HCT116 (cell line): ENCODE measurements at regions not wholly inside any gene's neighbourhood (a gene's known extent, or its start where the extent isn't known, plus 50 kb on each side); places are given as distances from the start of the nearest gene placed in this dataset.

ENCODE experiments used
- ATAC-seq: fragments of 200-7000 bp; cut with Tn5 transposase; 2 replicates; pipeline ENCODE4 v1.9.1; 2020; ENCODE audit warnings: mild to moderate bottlenecking, moderate library complexity
- BruUV-seq: library from RNA; stranded (reverse); fragments of 400-500 nt; replicated peaks from 2 replicates; lab custom pipeline; 2021; lab: Mats Ljungman, UMichigan
- CTCF ChIA-PET: fragments of 300-600 bp; sonication (Branson Sonifier 250); formaldehyde crosslinking; loops from one replicate; lab custom pipeline; 2021; ENCODE audit warnings: antibody characterized with exemption; lab: Charles Lee
- POLR2A ChIA-PET: fragments of 300-600, 350-600 bp; sonication (Branson Sonifier 250); formaldehyde crosslinking; loops from one replicate; lab custom pipeline; 2021; ENCODE audit warnings: antibody characterized with exemption; lab: Charles Lee
- RAD21 ChIA-PET, 2 experiments: fragments of 300-600 bp; sonication (Branson Sonifier 250); formaldehyde crosslinking; loops; one replicate each; lab custom pipeline; 2023; ENCODE audit warnings: low total read pairs in 2 of 2; ENCODE audit not compliant: uncharacterized antibody in 2 of 2, unreplicated experiment in 2 of 2, low non-redundant PET in 1 of 2; lab: Charles Lee
- DNase-seq: peaks from one replicate; pipeline ENCODE4 v3.0.0-alpha.2; 2010; ENCODE audit warnings: low read depth, low spot score
- H2AFZ ChIP-seq: fragments of 200-600 bp; shearing (Covaris generic), sonication (generic); 2 replicates; pipeline ENCODE4 v1.6.1; 2017; ENCODE audit warnings: low read depth, mixed run types, mixed read lengths, antibody characterized with exemption, low read length; ENCODE audit not compliant: poor library complexity, severe bottlenecking
- H3K27ac ChIP-seq: 2 replicates; pipeline ENCODE4 v1.5.1; 2012; ENCODE audit warnings: low read depth, low read length
- H3K27me3 ChIP-seq: fragments of 200-600 bp; sonication (generic); 2 replicates; pipeline ENCODE4 v1.6.1; 2016; ENCODE audit warnings: mixed run types, low read length, mixed read lengths; ENCODE audit not compliant: insufficient read depth
- H3K36me3 ChIP-seq, 2 experiments: fragments of 200-500 bp in 1 of 2; fragments of 200-600 bp in 1 of 2; sonication (Bioruptor generic) in 1 of 2; sonication (generic) in 1 of 2; 2 replicates each; pipeline versions ENCODE4 v1.5.1 to v1.6.1; 2014 to 2016; ENCODE audit warnings: low read length in 2 of 2, inconsistent platforms in 1 of 2, mixed read lengths in 1 of 2, mixed run types in 1 of 2; ENCODE audit not compliant: insufficient read depth in 2 of 2, control insufficient read depth in 1 of 2
- H3K4me1 ChIP-seq, 2 experiments: fragments of 200-600 bp in 1 of 2; sonication (generic) in 1 of 2; 2 replicates each; pipeline versions ENCODE4 v1.5.1 to v1.6.1; 2012 to 2017; ENCODE audit warnings: low read length in 2 of 2, inconsistent platforms in 1 of 2, mild to moderate bottlenecking in 1 of 2, mixed read lengths in 1 of 2, mixed run types in 1 of 2, moderate library complexity in 1 of 2; ENCODE audit not compliant: insufficient read depth in 2 of 2, control insufficient read depth in 1 of 2
- H3K4me2 ChIP-seq: fragments of 200-600 bp; sonication (generic); 2 replicates; pipeline ENCODE4 v1.6.1; 2017; ENCODE audit warnings: mixed run types, low read length, mixed read lengths
- H3K4me3 ChIP-seq, 2 experiments: fragments of 200-600 bp in 1 of 2; sonication (generic) in 1 of 2; replicated peaks in 1 of 2; 2 replicates each; pipeline ENCODE4 v1.5.1; 2011 to 2016; ENCODE audit warnings: low read length in 2 of 2, control low read depth in 1 of 2, low read depth in 1 of 2, mild to moderate bottlenecking in 1 of 2, mixed read lengths in 1 of 2, mixed run types in 1 of 2
- H3K79me2 ChIP-seq: fragments of 200-600 bp; sonication (generic); 2 replicates; pipeline ENCODE4 v1.6.1; 2017; ENCODE audit warnings: mild to moderate bottlenecking, mixed run types, low read length, moderate library complexity, mixed read lengths; ENCODE audit not compliant: insufficient read depth
- H3K9ac ChIP-seq: fragments of 200-600 bp; sonication (generic); 2 replicates; pipeline ENCODE4 v1.6.1; 2016; ENCODE audit warnings: low read length, mixed read lengths
- H3K9me2 ChIP-seq: fragments of 200-600 bp; sonication (generic), shearing (Covaris generic); 2 replicates; pipeline ENCODE4 v1.6.1; 2017; ENCODE audit warnings: mixed run types, mild to moderate bottlenecking, moderate library complexity; ENCODE audit not compliant: insufficient read depth
- H3K9me3 ChIP-seq, 2 experiments: fragments of 200-500 bp in 1 of 2; fragments of 200-600 bp in 1 of 2; sonication (Bioruptor generic) in 1 of 2; sonication (generic) in 1 of 2; 2 replicates each; pipeline ENCODE4 v1.6.1; 2014 to 2017; ENCODE audit warnings: low read length in 2 of 2, mixed read lengths in 2 of 2, inconsistent platforms in 1 of 2, low read depth in 1 of 2, mild to moderate bottlenecking in 1 of 2, mixed run types in 1 of 2, moderate library complexity in 1 of 2; ENCODE audit not compliant: control insufficient read depth in 1 of 2, insufficient read depth in 1 of 2
- H4K20me1 ChIP-seq: fragments of 200-600 bp; sonication (generic), shearing (Covaris generic); 2 replicates; pipeline ENCODE4 v1.6.1; 2017; ENCODE audit warnings: mixed run types, mild to moderate bottlenecking, moderate library complexity; ENCODE audit not compliant: insufficient read depth
- CBX3 ChIP-seq: IDR thresholded peaks from 2 replicates; pipeline ENCODE4 v1.6.1; 2012; ENCODE audit warnings: low read depth
- CEBPB ChIP-seq: IDR thresholded peaks from 2 replicates; pipeline ENCODE4 v1.6.1; 2012; ENCODE audit warnings: low read depth
- EGR1 ChIP-seq: IDR thresholded peaks from 2 replicates; pipeline ENCODE4 v1.6.1; 2012; ENCODE audit warnings: low read depth
- ELF1 ChIP-seq: IDR thresholded peaks from 2 replicates; pipeline ENCODE4 v1.6.1; 2012; ENCODE audit warnings: low read depth, borderline replicate concordance
- EZH2 ChIP-seq: fragments of 200-600 bp; sonication (generic); IDR thresholded peaks from 2 replicates; pipeline ENCODE4 v1.6.1; 2017; ENCODE audit warnings: antibody characterized with exemption, mixed run types
- EZH2phosphoT487 ChIP-seq: fragments of 200-600 bp; IDR thresholded peaks from 2 replicates; pipeline ENCODE4 v1.6.1; 2018; ENCODE audit warnings: antibody characterized with exemption, borderline replicate concordance
- POLR2A ChIP-seq: IDR thresholded peaks from 2 replicates; pipeline ENCODE4 v1.7.0; 2011; ENCODE audit warnings: borderline replicate concordance; ENCODE audit not compliant: insufficient read depth, insufficient read length; ENCODE audit errors: extremely low read depth
- POLR2AphosphoS5 ChIP-seq: IDR thresholded peaks from 2 replicates; pipeline ENCODE4 v1.6.1; 2011; ENCODE audit warnings: mild to moderate bottlenecking, low read depth, low read length, moderate library complexity
- RAD21 ChIP-seq: IDR thresholded peaks from 2 replicates; pipeline ENCODE4 v1.6.1; 2012; ENCODE audit warnings: low read depth, mild to moderate bottlenecking
- SIN3A ChIP-seq: IDR thresholded peaks from 2 replicates; pipeline ENCODE4 v1.6.1; 2012; ENCODE audit warnings: low read depth
- SP1 ChIP-seq: IDR thresholded peaks from 2 replicates; pipeline ENCODE4 v1.6.1; 2012; ENCODE audit warnings: low read depth
- SRF ChIP-seq: IDR thresholded peaks from 2 replicates; pipeline ENCODE4 v1.6.1; 2012; ENCODE audit warnings: low read depth
- TCF7L2 ChIP-seq: IDR thresholded peaks from 2 replicates; pipeline ENCODE4 v1.7.0; 2011; ENCODE audit warnings: borderline replicate concordance, inconsistent platforms; ENCODE audit not compliant: insufficient read depth, insufficient read length; ENCODE audit errors: extremely low read depth
- YY1 ChIP-seq: IDR thresholded peaks from 2 replicates; pipeline ENCODE4 v1.6.1; 2011; ENCODE audit warnings: low read length, low read depth, moderate library complexity, mild to moderate bottlenecking; ENCODE audit not compliant: insufficient replicate concordance; ENCODE audit errors: extremely low read depth
- ZFX ChIP-seq: fragments of 450-650 bp; IDR thresholded peaks from 2 replicates; pipeline ENCODE4 v1.6.1; 2017
- ZNF274 ChIP-seq: fragments of 200-500 bp; sonication (Bioruptor generic); IDR thresholded peaks from 2 replicates; pipeline ENCODE4 v1.6.1; 2014; ENCODE audit warnings: mild to moderate bottlenecking, low read depth, low read length, inconsistent platforms
- intact Hi-C: fragments of 100-400 bp; cut with micrococcal nuclease; formaldehyde crosslinking; loops from 2 replicates; pipeline ENCODE4 v1.10.0; 2022
- TF ChIP-seq, protein P1 (sequence below): IDR thresholded peaks from 2 replicates; pipeline ENCODE4 v1.6.1; 2011; ENCODE audit warnings: mild to moderate bottlenecking, low read length, moderate library complexity; ENCODE audit not compliant: insufficient replicate concordance; ENCODE audit errors: extremely low read depth
- TF ChIP-seq, protein P2 (sequence below): IDR thresholded peaks from 2 replicates; pipeline ENCODE4 v1.6.1; 2012; ENCODE audit warnings: low read depth
- TF ChIP-seq, protein P3 (sequence below): IDR thresholded peaks from 2 replicates; pipeline ENCODE4 v1.6.1; 2012

DNA sequence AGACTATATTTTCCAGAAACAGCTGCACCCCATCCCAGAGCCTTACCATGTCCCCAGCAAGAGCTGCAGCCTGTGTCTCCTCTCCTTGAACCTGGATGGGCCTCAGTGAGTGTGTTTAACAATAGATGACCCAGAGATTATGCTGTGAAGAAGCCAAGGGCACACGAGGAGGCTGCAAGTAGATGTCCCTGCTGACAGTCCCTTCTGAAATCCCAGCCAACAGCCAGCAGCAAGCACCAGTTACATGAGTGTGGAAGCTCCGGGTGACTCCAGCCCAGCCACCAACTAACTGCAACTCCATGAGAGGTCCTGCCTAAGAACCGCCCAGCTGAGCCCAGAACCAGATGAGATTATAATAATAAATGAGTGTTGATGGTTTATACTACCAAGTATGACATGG lies 191.7 kb downstream of the BCL11B start:
- Histone ChIP-seq H2AFZ (no peak overlapping the region), H3K27ac (no peak overlapping the region), H3K4me2 (no peak overlapping the region), H3K4me3 (no peak overlapping the region), H3K27me3 (peaks cover 31% of the 10 kb centered on the region), H3K9ac (no peak overlapping the region), H3K4me1 (no peaks in the 10 kb centered on the region), H3K9me3 (no peaks in the 10 kb centered on the region), H4K20me1 (no peaks in the 10 kb centered on the region), H3K79me2 (no peaks in the 10 kb centered on the region), H3K9me2 (no peaks in the 10 kb centered on the region), H3K36me3 (no peaks in the 10 kb centered on the region)
- RAD21 ChIA-PET, result interaction anchor here in 1 of 2 experiments (0.6 kb wide), 1 partner anchor 414 kb away, joined by 4 read pairs; no protein-coding TSS in a partner anchor
- TF ChIP-seq POLR2AphosphoS5, result no peak
- TF ChIP-seq EGR1, result no peak
- TF ChIP-seq, protein P1, sequence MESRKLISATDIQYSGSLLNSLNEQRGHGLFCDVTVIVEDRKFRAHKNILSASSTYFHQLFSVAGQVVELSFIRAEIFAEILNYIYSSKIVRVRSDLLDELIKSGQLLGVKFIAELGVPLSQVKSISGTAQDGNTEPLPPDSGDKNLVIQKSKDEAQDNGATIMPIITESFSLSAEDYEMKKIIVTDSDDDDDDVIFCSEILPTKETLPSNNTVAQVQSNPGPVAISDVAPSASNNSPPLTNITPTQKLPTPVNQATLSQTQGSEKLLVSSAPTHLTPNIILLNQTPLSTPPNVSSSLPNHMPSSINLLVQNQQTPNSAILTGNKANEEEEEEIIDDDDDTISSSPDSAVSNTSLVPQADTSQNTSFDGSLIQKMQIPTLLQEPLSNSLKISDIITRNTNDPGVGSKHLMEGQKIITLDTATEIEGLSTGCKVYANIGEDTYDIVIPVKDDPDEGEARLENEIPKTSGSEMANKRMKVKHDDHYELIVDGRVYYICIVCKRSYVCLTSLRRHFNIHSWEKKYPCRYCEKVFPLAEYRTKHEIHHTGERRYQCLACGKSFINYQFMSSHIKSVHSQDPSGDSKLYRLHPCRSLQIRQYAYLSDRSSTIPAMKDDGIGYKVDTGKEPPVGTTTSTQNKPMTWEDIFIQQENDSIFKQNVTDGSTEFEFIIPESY, result no peak
- no peak for TF ChIP-seq TCF7L2
- no peak for TF ChIP-seq YY1
- TF ChIP-seq SP1, result no peak
- no peak for TF ChIP-seq POLR2A
- no peak for TF ChIP-seq ZFX
- TF ChIP-seq RAD21, result no peak
- TF ChIP-seq SIN3A, result no peak
- no peak for TF ChIP-seq CBX3
- TF ChIP-seq EZH2phosphoT487, result no peak
- TF ChIP-seq, protein P2, sequence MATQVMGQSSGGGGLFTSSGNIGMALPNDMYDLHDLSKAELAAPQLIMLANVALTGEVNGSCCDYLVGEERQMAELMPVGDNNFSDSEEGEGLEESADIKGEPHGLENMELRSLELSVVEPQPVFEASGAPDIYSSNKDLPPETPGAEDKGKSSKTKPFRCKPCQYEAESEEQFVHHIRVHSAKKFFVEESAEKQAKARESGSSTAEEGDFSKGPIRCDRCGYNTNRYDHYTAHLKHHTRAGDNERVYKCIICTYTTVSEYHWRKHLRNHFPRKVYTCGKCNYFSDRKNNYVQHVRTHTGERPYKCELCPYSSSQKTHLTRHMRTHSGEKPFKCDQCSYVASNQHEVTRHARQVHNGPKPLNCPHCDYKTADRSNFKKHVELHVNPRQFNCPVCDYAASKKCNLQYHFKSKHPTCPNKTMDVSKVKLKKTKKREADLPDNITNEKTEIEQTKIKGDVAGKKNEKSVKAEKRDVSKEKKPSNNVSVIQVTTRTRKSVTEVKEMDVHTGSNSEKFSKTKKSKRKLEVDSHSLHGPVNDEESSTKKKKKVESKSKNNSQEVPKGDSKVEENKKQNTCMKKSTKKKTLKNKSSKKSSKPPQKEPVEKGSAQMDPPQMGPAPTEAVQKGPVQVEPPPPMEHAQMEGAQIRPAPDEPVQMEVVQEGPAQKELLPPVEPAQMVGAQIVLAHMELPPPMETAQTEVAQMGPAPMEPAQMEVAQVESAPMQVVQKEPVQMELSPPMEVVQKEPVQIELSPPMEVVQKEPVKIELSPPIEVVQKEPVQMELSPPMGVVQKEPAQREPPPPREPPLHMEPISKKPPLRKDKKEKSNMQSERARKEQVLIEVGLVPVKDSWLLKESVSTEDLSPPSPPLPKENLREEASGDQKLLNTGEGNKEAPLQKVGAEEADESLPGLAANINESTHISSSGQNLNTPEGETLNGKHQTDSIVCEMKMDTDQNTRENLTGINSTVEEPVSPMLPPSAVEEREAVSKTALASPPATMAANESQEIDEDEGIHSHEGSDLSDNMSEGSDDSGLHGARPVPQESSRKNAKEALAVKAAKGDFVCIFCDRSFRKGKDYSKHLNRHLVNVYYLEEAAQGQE, result no peak
- TF ChIP-seq ELF1, result no peak
- TF ChIP-seq ZNF274, result no peak
- no peak for TF ChIP-seq SRF
- TF ChIP-seq, protein P3, sequence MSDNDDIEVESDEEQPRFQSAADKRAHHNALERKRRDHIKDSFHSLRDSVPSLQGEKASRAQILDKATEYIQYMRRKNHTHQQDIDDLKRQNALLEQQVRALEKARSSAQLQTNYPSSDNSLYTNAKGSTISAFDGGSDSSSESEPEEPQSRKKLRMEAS, result no peak
- no peak for TF ChIP-seq CEBPB
- TF ChIP-seq EZH2, result no peak
- POLR2A ChIA-PET, result no interaction called here
- intact Hi-C loops, result no loop called here
- CTCF ChIA-PET, result no interaction called here
- BruUV-seq, result no TSS peak
- DNase-seq (no peak), ATAC-seq (no peak)
